Fibroblast of pulmonary artery (primary cell): ENCODE measurements at regions not wholly inside any gene's neighbourhood (a gene's known extent, or its start where the extent isn't known, plus 50 kb on each side); places are given as distances from the start of the nearest gene placed in this dataset.
"Not testable (repeated sequence)": the region's sequence is repeated elsewhere in the genome, so short reads cannot be mapped to it uniquely, and the experiment has no call there.

ENCODE experiments used
- DNase-seq: peaks from one replicate; pipeline ENCODE4 v3.0.0-alpha.2; 2010; ENCODE audit warnings: low read depth
- H3K4me3 ChIP-seq: replicated peaks from 2 replicates; pipeline ENCODE4 v1.5.1; 2011; ENCODE audit warnings: low read depth, mild to moderate bottlenecking, control low read depth, low read length, moderate library complexity
- TF ChIP-seq, protein P1 (sequence below): IDR thresholded peaks from 2 replicates; pipeline ENCODE4 v1.5.1; 2011; ENCODE audit warnings: mild to moderate bottlenecking, control low read depth, low read length, inconsistent platforms; ENCODE audit errors: missing control alignments

DNA sequence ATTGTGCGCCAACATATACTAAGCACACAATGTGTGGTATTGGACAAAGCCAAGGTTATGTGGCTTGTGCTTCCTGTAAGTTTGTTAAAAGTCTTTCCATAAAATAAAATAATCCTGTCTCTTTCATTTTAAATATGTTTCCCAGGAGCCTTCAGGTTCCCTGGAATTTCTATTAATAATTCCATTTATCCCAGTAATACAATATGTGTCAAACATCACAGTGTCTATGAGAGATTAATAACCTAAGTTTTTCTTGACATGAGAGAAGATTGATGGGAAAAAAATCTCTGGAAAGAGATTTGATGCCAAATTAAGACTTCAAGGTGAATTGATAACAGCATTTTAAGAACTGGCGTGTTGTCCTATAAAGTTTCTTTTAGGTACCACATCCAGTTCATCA, 507.0 kb downstream of the TTLL7 start:
- TF ChIP-seq, protein P1, sequence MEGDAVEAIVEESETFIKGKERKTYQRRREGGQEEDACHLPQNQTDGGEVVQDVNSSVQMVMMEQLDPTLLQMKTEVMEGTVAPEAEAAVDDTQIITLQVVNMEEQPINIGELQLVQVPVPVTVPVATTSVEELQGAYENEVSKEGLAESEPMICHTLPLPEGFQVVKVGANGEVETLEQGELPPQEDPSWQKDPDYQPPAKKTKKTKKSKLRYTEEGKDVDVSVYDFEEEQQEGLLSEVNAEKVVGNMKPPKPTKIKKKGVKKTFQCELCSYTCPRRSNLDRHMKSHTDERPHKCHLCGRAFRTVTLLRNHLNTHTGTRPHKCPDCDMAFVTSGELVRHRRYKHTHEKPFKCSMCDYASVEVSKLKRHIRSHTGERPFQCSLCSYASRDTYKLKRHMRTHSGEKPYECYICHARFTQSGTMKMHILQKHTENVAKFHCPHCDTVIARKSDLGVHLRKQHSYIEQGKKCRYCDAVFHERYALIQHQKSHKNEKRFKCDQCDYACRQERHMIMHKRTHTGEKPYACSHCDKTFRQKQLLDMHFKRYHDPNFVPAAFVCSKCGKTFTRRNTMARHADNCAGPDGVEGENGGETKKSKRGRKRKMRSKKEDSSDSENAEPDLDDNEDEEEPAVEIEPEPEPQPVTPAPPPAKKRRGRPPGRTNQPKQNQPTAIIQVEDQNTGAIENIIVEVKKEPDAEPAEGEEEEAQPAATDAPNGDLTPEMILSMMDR = no peak

DNA sequence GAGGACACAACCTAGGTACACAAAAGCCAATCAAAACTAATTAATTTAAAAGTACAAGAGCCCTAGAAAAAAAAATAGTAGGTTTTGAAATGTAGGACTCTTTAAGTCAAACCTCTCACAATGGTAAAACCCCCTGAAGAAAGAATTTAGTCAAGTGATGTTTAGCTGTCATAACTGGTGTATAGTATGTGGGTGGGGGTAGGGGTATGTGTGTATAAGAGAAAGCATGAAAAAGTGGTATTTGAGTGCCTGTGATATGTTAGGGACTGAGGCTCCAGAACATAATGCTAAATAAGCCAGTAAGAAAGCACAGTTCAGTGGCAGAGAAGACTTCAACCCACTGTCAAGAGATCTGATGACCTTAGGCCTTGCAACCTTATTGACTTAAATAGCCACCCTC, 507.9 kb downstream of the TTLL7 start:
- TF ChIP-seq, protein P1 = no peak
- no peak for DNase-seq
- H3K4me3 ChIP-seq = no peak overlapping the region

More for the DNA sequence above, 507.0 kb downstream of the TTLL7 start:
- no peak overlapping the region for H3K4me3 ChIP-seq
- DNase-seq = no peak

DNA sequence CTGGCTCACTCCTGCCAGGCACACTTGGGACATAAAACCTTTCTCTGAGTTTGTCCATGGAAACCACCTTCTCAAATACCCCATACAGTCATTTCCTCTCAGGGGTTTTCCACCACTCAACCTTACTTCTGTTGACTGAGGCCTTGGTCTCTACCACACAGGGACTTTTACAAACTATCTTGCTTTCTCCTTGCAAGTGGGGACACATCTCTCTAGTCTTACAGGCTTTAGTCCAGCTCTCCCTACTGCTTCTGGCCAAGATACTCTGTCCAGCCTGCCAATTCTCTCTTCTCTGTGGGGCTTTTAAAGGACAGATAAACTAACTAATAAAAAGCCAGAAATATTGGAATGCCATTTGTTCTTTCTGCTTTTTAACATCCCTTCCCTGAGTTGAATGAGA, 510.8 kb downstream of the TTLL7 start:
- not testable (repeated sequence) for DNase-seq, H3K4me3 ChIP-seq

DNA sequence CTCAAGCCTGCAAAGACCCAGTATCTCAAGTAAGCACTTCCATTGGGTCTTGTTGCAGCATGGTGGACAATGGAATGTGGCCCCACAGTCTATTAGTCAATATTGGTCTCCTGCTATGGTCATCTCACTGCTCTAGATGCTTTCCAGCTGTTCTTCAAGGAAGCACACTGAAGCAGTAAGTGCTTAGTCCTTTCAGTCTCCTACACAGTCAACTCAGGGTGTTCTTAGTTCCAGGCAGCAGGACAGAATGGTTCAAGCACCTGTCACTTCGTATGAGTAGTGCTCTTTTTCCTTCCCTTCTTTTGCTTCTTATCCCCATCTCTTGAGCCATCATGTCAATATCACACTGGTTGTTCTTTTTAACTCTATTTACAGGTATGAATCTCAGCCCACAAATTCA, 511.5 kb downstream of the TTLL7 start:
- DNase-seq, H3K4me3 ChIP-seq: not testable (repeated sequence)

DNA sequence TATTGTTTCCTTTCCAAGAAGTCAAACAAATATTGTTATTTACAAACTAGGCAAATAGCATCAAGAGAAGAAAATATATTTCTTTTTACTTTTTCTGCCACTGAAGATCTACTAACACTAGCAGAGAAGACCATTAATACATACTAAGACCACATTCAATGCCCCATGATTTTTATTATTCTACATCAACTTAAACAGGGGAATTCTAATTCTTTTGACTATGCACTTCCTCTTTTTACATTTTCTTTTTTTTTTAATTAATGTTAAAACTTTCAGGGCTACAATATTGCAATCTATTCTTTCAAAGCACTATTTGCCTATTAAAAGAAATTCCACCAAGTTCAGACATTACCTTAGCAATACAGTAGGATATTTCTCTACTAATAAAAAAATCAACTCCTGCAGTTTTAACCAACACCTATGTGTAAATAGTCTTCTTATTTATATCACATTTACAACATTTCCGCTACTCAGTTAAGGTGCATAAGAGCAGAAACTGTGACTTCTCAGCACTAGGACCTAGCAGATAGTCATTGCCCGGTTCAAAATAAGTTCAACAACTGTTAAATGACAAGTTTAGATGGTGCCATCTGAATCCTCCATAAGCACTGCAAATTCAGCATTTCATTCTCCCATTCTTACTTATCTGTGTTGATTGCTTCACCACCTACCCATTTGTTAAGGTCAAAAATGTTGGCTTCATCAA, 513.5 kb downstream of the TTLL7 start:
- not testable (repeated sequence) for H3K4me3 ChIP-seq, DNase-seq

DNA sequence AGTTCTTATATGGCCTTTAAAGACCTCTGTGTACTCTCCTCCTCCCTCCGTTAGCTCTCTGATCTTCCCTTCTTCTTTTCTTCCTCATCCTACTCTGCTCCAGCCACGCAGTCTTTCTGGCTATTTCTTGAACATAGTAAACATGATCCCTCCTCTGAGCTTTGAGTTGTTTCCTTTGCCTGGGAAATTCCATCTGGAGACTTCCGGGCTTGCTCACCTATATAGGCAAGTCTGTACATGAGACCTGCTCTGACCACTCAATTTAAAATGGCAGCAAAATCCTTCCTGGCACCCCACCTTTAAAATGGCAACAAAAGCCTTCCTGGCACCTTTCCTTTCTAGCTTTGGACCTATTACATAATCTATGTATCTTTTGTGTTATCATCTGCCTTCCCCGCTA, 517.6 kb downstream of the TTLL7 start:
- not testable (repeated sequence) for DNase-seq, H3K4me3 ChIP-seq

DNA sequence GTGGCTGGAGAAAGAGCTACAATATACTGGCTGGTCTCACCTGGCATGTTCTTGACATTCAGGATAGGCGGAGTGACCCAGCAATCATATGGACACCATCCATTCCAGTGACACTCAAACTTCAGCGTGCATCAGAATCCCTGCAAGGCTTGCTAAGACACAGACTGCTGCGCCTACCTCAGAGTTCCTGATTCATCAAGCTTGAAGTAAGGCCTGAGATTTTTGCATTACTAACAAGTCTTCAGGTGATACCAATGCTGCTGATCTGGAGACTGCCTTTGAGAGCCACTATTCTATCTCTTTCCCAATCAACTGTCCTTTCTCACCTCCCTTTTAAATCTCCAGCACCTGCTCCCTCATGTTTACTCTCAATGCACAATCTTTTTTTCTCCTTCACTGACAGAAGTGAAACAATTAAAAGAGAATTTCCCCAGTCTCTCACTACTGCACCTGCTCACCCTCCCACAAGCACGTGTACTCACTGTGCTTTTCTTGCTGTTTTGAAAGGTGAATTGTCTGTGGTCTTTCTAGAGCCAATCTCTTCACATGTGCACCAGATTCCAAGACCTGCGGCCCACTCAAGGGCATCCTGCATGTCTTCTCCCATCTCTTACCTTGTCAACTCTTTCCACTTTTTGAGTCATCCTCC, 519.2 kb downstream of the TTLL7 start:
- DNase-seq, H3K4me3 ChIP-seq: not testable (repeated sequence)

DNA sequence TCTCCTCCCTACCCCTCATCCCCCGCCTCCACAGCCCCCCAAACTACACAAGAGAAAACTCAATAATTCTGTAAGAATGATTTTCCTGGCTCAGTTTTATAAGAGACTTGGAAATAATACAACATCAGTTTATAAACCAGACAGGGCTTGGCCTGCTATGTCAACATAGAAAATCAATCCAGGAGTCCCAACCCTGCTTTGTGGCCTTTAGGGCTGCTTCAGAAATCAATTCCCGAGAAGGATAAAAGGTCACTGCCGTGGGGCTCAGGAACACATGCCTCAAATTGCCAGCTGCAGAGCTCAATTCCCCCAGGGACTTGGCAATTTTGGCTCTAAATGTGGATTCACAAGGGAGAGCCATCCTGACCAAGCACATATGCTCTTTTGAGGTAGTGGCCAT, 520.8 kb downstream of the TTLL7 start:
- H3K4me3 ChIP-seq, DNase-seq: not testable (repeated sequence)

DNA sequence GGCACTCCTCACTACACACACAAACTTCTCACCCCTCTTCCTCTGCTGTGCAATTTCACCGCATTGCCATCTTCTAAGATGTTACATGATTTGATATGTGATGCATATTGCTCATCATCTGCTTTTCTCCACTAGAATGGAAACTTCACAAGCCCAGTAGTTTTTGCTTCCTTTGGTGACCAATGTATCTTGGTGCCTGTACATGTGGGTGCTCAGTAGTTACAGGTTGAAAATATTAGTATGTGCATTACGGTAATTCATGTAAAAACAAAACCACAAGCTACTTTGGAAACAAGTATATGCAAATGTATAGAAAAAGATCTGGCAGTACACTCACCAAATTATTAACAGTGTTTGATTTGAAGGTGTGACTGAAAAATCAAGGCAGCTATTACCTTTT, 522.4 kb downstream of the TTLL7 start:
- not testable (repeated sequence) for DNase-seq

DNA sequence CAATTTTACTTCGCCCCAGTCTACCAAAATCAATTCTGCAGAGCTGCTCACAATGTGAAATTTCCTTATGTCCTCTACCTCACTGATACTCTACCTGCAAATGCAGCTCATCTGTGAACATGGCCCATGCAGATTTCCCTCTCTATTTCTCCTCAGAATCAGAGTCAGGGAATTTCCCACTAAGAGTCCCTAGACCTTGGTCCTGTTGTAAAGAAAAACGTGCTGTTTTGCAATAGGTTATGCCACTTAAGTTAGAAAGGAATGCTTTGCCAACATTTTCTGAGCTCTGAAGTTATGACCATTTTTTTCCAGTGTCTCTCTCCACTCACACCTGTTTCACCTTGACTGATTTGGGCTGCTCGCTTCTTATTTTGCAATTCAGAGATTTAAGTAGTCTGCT, 524.0 kb downstream of the TTLL7 start:
- H3K4me3 ChIP-seq, DNase-seq: not testable (repeated sequence)

More for the DNA sequence above, 522.4 kb downstream of the TTLL7 start:
- not testable (repeated sequence) for H3K4me3 ChIP-seq

DNA sequence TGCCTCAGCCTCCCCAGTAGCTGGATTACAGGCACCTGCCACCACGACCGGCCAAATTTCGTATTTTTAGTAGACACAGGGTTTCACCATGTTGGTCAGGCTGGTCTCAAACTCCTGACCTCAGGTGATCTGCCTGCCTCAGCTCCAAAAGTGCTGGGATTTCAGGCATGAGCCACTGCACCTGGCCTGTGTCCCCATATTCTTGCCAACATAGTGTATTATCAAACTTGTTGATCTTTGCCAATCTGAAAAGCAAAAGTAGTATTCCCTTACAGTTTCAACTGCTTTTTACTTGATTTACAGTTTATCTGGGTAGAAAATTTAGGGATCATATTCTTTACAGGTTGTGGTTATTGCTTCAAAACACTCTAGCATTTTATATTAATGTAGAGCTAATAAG, 524.9 kb downstream of the TTLL7 start:
- DNase-seq, H3K4me3 ChIP-seq: not testable (repeated sequence)

DNA sequence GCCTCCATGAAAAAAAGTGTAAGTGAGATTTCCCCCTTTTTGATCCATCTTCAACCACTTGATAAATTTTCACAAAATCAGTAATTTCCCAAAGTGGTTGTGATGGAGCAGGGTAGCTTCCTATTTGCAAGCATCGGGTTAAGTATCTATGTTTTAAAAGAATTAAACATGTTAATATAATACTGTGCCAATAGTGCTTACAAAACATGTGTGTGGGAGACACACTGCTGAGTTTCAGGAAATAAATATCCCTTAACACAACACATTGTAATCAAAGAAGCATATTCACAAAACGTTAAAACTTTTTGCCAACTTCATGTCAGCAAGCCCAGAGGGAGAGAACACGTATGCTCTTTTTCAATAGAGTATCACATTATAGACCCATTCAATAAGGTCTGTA, 526.9 kb downstream of the TTLL7 start:
- H3K4me3 ChIP-seq, DNase-seq: not testable (repeated sequence)

DNA sequence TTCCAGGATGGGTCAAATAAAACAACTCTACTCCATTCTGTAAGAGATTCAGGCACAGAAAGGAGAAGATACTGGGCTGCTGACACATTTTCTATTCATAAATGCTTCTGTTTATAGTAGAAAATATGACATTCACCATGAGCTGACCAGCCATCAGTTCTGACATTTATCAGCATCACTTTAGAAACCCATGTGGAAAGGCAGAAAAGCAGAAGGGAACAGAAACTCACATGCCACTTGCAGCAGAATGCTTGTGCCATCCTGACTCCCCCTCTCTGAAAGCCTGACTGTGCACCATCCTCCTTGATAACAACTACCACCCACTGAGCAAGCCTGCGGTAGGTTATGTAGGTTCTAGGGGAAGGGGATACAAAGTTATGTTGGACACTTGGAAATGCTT, 527.7 kb downstream of the TTLL7 start:
- DNase-seq, H3K4me3 ChIP-seq: not testable (repeated sequence)

DNA sequence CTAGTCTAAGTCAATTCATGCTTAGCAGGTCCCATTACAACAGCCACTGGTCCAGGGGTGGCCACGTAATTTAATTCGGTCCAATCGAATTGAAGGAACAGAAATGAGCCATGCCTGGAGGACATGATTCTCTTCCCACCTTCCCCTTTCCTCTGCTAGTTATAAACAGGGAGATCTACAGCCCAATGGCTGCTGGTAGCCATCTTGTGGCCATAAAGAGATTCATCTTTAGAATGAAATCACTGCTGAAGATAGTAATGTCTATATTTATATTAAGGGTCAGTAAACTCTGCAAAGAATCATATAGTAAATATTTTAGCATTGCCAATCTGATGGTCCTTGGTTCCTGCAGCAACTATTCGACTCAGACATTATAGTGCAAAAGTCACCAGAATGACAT, 530.6 kb downstream of the TTLL7 start:
- DNase-seq = peak; percentile 0
- H3K4me3 ChIP-seq = not testable (repeated sequence)

DNA sequence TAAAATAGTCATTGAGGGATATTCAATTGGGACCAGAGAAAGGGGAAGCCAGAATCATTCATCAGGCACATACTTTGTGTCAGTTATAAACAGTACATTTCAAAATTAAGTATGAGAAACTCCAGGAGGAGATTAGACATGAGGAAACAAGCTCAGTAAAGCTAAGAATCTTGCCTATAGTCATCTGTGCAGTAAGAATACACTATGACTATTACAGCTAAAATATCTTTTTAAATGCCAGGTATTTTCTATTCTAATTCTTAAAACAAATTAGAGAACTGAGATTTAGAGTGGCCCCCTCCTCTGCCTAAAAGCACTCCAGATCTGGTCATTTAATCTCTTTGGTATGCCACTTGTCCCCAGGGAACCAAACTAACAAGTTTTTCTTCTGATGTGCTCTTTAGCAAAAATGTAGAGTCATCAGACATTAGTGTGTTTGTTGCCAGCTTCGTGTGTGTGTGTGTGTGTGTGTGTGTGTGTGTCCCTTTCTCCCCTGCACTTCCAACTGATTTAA, 541.1 kb downstream of the TTLL7 start:
- not testable (repeated sequence) for DNase-seq, H3K4me3 ChIP-seq

DNA sequence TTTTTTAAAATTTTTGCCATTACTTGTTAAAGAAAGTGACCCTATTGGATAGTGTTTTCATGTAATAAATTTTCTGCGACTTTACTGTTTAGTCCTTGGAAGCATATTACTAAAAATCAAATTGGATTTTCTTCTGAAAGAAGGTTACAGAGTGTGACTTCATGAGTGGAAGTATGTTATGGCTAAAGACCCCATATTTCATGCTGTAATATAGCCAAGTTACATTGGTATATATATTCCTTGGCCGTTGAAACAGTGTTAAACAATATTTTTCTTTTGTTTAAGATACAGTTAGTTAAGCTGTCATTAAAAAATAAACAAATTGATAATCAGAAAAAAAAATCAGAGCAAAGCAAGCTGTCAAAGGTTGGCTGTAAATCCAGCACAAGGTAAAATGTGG, 541.7 kb downstream of the TTLL7 start:
- DNase-seq, H3K4me3 ChIP-seq: not testable (repeated sequence)

DNA sequence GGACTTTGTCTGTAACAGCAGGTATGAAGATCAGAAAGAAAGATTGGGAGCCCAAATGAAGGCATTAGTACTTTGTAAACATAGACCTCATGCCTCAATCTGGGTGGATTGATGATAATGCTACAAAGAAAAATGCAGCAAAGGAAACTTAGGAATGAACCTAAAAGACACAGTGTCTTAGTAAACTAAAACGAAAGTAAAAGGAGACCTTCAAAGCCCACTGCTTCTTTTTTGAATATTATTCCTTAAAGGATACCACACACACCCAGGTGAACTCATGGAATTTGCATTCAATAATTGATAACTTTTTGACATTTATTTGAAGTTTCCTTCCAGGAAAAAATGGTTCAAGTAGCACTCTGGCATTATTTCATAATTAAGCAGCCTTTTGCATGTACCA, 543.2 kb downstream of the TTLL7 start:
- H3K4me3 ChIP-seq, DNase-seq: not testable (repeated sequence)
